ENCODE measurements at regions not wholly inside any gene's neighbourhood (a gene's known extent, or its start where the extent isn't known, plus 50 kb on each side); places are given as distances from the start of the nearest gene placed in this dataset.

- TF ChIP-seq, protein P1, sequence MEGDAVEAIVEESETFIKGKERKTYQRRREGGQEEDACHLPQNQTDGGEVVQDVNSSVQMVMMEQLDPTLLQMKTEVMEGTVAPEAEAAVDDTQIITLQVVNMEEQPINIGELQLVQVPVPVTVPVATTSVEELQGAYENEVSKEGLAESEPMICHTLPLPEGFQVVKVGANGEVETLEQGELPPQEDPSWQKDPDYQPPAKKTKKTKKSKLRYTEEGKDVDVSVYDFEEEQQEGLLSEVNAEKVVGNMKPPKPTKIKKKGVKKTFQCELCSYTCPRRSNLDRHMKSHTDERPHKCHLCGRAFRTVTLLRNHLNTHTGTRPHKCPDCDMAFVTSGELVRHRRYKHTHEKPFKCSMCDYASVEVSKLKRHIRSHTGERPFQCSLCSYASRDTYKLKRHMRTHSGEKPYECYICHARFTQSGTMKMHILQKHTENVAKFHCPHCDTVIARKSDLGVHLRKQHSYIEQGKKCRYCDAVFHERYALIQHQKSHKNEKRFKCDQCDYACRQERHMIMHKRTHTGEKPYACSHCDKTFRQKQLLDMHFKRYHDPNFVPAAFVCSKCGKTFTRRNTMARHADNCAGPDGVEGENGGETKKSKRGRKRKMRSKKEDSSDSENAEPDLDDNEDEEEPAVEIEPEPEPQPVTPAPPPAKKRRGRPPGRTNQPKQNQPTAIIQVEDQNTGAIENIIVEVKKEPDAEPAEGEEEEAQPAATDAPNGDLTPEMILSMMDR (IDR thresholded peaks at IDR 0.05), result no peak
- TF ChIP-seq EP300 (IDR thresholded peaks at IDR 0.05) (no peak), POLR2A (IDR thresholded peaks at IDR 0.05) (no peak), POLR2AphosphoS5 (IDR thresholded peaks at IDR 0.05) (no peak)
Measured at GRCh38 chr10:114716811-114717404, 58.8 kb upstream of the ABLIM1 start.

Measured in suprapubic skin (tissue), 4 donors.